Endodermal cell (in vitro differentiated cells): ENCODE measurements at regions not wholly inside any gene's neighbourhood (a gene's known extent, or its start where the extent isn't known, plus 50 kb on each side); places are given as distances from the start of the nearest gene placed in this dataset.

Experiments used
- DNase-seq: peaks from one replicate; pipeline ENCODE4 v3.0.0-alpha.2; 2017
- H3K27ac ChIP-seq: 2 replicates; pipeline ENCODE4 v1.5.1; 2013; ENCODE audit warnings: mild to moderate bottlenecking, low read depth, low read length, moderate library complexity
- H3K27me3 ChIP-seq: 2 replicates; pipeline ENCODE4 v1.6.1; 2013; ENCODE audit warnings: mild to moderate bottlenecking, low read length, moderate library complexity; ENCODE audit not compliant: insufficient read depth, control insufficient read depth, poor library complexity, severe bottlenecking
- H3K36me3 ChIP-seq: 2 replicates; pipeline ENCODE4 v1.7.0; 2013; ENCODE audit warnings: mild to moderate bottlenecking, low read length, moderate library complexity; ENCODE audit not compliant: control insufficient read depth, insufficient read depth
- H3K4me1 ChIP-seq: one replicate; pipeline ENCODE4 v1.7.0; 2013; ENCODE audit warnings: low read length; ENCODE audit not compliant: control insufficient read depth, insufficient read depth
- H3K4me3 ChIP-seq: 2 replicates; pipeline ENCODE4 v1.5.1; 2013; ENCODE audit warnings: mild to moderate bottlenecking, low read length, moderate library complexity
- H3K9ac ChIP-seq: 2 replicates; pipeline ENCODE4 v1.6.1; 2013; ENCODE audit warnings: mild to moderate bottlenecking, low read length, moderate library complexity; ENCODE audit not compliant: poor library complexity, severe bottlenecking; ENCODE audit errors: extremely low read depth
- H3K9me3 ChIP-seq: 2 replicates; pipeline ENCODE4 v1.6.1; 2013; ENCODE audit warnings: mild to moderate bottlenecking, low read length, moderate library complexity; ENCODE audit not compliant: control insufficient read depth
- H3K27ac Mint-ChIP-seq: 2 replicates; pipeline ENCODE4 v1.8.0; 2020; ENCODE audit warnings: mixed read lengths
- H3K27me3 Mint-ChIP-seq: 2 replicates; pipeline ENCODE4 v1.8.0; 2021; ENCODE audit warnings: mild to moderate bottlenecking, mixed read lengths; ENCODE audit not compliant: insufficient read depth
- H3K36me3 Mint-ChIP-seq: 2 replicates; pipeline ENCODE4 v1.8.0; 2020; ENCODE audit warnings: low read depth, mixed read lengths
- H3K4me1 Mint-ChIP-seq: 2 replicates; pipeline ENCODE4 v1.8.0; 2020; ENCODE audit warnings: mixed read lengths
- H3K4me3 Mint-ChIP-seq: 2 replicates; pipeline ENCODE4 v1.8.0; 2020; ENCODE audit warnings: mild to moderate bottlenecking, moderate library complexity, mixed read lengths
- H3K9me3 Mint-ChIP-seq: 2 replicates; pipeline ENCODE4 v1.8.0; 2020; ENCODE audit warnings: mild to moderate bottlenecking, mixed read lengths
- WGBS, 2 experiments: methylation state at CpG; one replicate each; pipeline versions ENCODE4 v1.1.5 to v1.1.7; 2013; ENCODE audit warnings: missing lambda C conversion rate in 2 of 2, mixed read lengths in 1 of 2; ENCODE audit not compliant: insufficient coverage in 1 of 2, insufficient read length in 1 of 2; 5-methylcytosine and 5-hydroxymethylcytosine counted together
- TF ChIP-seq, protein P1 (sequence below): fragments of 200-600 bp; sonication (generic); conservative IDR thresholded peaks from 2 replicates; pipeline ENCODE4 v1.5.0; 2021; ENCODE audit warnings: antibody characterized with exemption, mild to moderate bottlenecking

DNA sequence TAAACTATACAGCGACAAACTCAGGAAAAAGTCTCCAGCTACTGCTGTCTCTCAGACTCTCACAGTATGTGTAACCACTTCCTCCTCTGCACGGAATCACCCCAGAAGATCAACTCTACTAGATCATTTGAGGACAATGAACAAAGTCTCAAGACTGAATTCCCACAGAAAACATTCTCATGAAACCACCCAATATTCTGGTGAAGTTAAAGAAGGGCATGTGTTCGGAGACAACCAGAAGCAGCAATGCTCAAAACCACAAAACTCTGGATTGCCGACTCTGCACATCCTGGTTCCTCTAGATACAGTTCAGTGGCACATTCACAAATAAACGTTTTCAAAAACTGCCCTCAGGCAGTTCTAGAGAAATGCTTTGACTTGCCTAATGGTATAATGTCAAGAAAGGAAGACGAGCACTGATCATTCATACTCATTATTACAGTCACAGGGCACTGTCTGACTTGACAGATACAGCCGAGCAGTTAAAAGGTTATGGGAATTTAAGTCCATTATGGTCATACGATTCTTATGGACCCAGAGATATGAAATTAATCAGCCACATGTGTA, 91.9 kb upstream of the STK17B start:
- no peak overlapping the region for H3K27ac Mint-ChIP-seq
- Histone ChIP-seq H3K4me1 (peaks cover 3% of the 10 kb centered on the region), H3K27ac (no peak overlapping the region), H3K27me3 (peaks cover 10% of the 10 kb centered on the region), H3K9me3 (no peaks in the 10 kb centered on the region), H3K4me3 (no peak overlapping the region), H3K36me3 (no peaks in the 10 kb centered on the region), H3K9ac (no peak overlapping the region)
- peaks cover 9% of the 10 kb centered on the region for H3K27me3 Mint-ChIP-seq
- 79 to 81% methylated on average over 6 to 8 of the region's 8 CpGs for WGBS, 2 experiments
- H3K4me3 Mint-ChIP-seq, result no peak overlapping the region
- H3K36me3 Mint-ChIP-seq, result no peaks in the 10 kb centered on the region
- TF ChIP-seq, protein P1, sequence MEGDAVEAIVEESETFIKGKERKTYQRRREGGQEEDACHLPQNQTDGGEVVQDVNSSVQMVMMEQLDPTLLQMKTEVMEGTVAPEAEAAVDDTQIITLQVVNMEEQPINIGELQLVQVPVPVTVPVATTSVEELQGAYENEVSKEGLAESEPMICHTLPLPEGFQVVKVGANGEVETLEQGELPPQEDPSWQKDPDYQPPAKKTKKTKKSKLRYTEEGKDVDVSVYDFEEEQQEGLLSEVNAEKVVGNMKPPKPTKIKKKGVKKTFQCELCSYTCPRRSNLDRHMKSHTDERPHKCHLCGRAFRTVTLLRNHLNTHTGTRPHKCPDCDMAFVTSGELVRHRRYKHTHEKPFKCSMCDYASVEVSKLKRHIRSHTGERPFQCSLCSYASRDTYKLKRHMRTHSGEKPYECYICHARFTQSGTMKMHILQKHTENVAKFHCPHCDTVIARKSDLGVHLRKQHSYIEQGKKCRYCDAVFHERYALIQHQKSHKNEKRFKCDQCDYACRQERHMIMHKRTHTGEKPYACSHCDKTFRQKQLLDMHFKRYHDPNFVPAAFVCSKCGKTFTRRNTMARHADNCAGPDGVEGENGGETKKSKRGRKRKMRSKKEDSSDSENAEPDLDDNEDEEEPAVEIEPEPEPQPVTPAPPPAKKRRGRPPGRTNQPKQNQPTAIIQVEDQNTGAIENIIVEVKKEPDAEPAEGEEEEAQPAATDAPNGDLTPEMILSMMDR, result no peak
- H3K4me1 Mint-ChIP-seq, result peaks cover 15% of the 10 kb centered on the region
- no peak for DNase-seq
- H3K9me3 Mint-ChIP-seq, result no peaks in the 10 kb centered on the region

DNA sequence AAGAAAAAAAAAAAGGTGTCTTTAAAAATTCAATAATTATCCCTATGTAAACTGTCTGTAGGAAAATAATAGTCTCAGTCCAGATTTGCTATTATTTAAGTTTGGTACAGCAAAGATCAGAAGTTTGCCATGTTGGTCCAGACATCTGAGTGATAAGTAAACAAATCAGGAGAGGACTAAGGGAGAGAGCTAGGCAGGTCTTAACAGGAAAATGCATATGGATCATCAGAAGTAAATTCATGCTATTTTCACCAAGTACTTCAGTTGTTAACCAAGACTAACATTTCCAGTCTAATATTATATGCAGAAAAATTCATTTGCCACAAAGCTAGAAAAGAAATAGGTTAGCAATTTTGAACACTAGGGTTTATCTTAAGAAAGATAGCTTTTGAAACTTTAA, 95.0 kb upstream of the STK17B start:
- Mint-ChIP-seq H3K27me3 (peaks cover 18% of the 10 kb centered on the region), H3K27ac (no peak overlapping the region), H3K4me1 (peaks cover 6% of the 10 kb centered on the region), H3K4me3 (no peak overlapping the region), H3K36me3 (peaks cover 3% of the 10 kb centered on the region), H3K9me3 (no peaks in the 10 kb centered on the region)
- H3K4me3 ChIP-seq, result no peak overlapping the region
- no peak for DNase-seq
- no peak overlapping the region for H3K9ac ChIP-seq
- TF ChIP-seq, protein P1, result no peak
- H3K4me1 ChIP-seq, result peaks cover 3% of the 10 kb centered on the region
- H3K27me3 ChIP-seq, result peaks cover 27% of the 10 kb centered on the region
- no peak overlapping the region for H3K27ac ChIP-seq
- no peaks in the 10 kb centered on the region for H3K36me3 ChIP-seq
- no peaks in the 10 kb centered on the region for H3K9me3 ChIP-seq

DNA sequence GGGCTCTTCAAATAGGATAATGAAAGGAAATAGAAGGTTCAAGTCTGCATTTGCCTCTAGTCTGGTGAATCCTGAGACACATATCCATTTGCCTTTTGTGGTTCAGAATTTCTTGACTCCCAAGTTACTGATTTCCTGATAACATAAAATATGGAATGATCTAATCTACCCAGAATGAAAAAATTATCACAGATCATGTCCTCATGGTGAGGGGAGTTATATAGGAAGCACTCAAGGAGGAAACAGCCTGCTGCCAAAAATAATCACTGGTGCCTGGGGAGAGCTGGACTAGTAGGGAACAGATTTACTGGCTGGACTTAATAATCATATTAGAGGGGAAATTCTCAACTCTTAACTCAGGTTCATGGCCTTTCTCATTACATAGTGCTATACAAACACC, 95.5 kb upstream of the STK17B start:
- Histone ChIP-seq H3K9me3 (no peaks in the 10 kb centered on the region), H3K4me1 (peaks cover 3% of the 10 kb centered on the region), H3K27me3 (peaks cover 27% of the 10 kb centered on the region), H3K36me3 (no peaks in the 10 kb centered on the region), H3K9ac (no peak overlapping the region), H3K27ac (no peak overlapping the region), H3K4me3 (no peak overlapping the region)
- TF ChIP-seq, protein P1, result no peak
- DNase-seq, result no peak
- H3K27ac Mint-ChIP-seq, result no peak overlapping the region
- no peak overlapping the region for H3K4me3 Mint-ChIP-seq
- H3K4me1 Mint-ChIP-seq, result peaks cover 6% of the 10 kb centered on the region
- no peaks in the 10 kb centered on the region for H3K9me3 Mint-ChIP-seq
- peaks cover 18% of the 10 kb centered on the region for H3K27me3 Mint-ChIP-seq
- H3K36me3 Mint-ChIP-seq, result peaks cover 3% of the 10 kb centered on the region
